ENCODE measurements at regions not wholly inside any gene's neighbourhood (a gene's known extent, or its start where the extent isn't known, plus 50 kb on each side); places are given as distances from the start of the nearest gene placed in this dataset.

DNA sequence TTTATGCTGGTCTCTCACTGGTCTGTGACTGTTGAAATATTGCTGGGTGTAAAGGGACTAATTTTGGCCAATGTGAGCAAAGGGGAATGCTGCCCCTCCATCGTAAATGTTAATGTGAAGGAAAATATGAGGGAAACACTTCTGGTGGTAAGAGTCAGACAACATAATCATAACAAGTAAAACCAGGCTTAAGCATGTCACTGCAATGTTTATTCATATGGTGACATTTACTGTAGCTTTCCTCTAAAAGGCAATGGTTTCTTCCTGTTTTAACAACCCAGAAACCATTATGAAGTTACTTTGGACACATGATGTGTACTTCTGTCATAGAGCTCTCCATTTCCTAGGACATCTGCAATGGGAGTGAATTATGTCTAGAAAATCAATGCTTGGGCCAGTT lies 358.0 kb downstream of the LMO4 start:
- DNase-seq (ENCODE audit: low read depth): no peak
- no peak overlapping the region for H3K4me3 ChIP-seq (ENCODE audit: low read depth, low read length)

DNA sequence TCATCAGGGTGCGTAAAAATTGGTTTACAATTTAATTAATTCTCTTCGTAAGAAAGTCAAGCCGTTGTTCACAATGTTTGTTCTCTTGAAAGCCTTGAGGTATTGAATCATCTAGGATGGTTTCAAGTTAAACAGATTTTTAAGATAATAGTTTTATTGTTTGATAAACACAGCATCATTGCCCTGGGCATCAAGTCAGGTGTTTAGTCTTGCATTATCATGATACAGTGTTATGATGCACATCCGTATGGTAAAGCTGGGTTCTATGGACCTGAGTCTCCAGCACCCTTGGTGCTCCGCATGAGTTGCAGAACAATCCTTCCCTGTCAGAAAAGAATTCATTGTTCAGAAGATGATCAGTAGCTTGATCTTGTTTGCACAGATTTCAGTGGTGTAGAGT lies 359.5 kb downstream of the LMO4 start:
- DNase-seq (ENCODE audit: low read depth): no peak
- H3K4me3 ChIP-seq (ENCODE audit: low read depth, low read length): no peak overlapping the region
- TF ChIP-seq, protein P1, sequence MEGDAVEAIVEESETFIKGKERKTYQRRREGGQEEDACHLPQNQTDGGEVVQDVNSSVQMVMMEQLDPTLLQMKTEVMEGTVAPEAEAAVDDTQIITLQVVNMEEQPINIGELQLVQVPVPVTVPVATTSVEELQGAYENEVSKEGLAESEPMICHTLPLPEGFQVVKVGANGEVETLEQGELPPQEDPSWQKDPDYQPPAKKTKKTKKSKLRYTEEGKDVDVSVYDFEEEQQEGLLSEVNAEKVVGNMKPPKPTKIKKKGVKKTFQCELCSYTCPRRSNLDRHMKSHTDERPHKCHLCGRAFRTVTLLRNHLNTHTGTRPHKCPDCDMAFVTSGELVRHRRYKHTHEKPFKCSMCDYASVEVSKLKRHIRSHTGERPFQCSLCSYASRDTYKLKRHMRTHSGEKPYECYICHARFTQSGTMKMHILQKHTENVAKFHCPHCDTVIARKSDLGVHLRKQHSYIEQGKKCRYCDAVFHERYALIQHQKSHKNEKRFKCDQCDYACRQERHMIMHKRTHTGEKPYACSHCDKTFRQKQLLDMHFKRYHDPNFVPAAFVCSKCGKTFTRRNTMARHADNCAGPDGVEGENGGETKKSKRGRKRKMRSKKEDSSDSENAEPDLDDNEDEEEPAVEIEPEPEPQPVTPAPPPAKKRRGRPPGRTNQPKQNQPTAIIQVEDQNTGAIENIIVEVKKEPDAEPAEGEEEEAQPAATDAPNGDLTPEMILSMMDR (conservative IDR thresholded peaks at IDR 0.05; ENCODE audit: low read depth, low read length): no peak

More for the DNA sequence above, 358.0 kb downstream of the LMO4 start:
- TF ChIP-seq, protein P1 (conservative IDR thresholded peaks at IDR 0.05; ENCODE audit: low read depth, low read length): no peak

DNA sequence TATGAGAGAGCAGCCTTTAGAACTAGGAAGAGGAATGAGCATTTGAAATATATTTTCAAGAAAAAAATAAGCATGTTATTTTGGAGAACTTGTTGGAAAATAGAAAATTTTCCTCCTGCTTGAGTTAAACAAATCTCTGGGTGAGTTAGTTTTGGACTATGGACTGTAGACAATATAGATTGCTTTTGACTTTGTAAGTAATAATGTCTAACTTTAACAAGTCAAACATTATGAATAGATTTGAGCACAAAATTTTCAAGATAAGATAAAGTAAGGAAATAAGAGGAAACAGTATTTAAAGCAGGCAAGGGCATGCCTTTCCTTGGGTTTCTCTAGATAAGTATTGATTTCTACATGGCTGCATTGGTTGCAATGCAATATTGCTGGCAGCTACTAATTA lies 360.8 kb downstream of the LMO4 start:
- TF ChIP-seq, protein P1 (conservative IDR thresholded peaks at IDR 0.05; ENCODE audit: low read depth, low read length): no peak
- H3K4me3 ChIP-seq (ENCODE audit: low read depth, low read length): no peak overlapping the region
- DNase-seq (ENCODE audit: low read depth): no peak

DNA sequence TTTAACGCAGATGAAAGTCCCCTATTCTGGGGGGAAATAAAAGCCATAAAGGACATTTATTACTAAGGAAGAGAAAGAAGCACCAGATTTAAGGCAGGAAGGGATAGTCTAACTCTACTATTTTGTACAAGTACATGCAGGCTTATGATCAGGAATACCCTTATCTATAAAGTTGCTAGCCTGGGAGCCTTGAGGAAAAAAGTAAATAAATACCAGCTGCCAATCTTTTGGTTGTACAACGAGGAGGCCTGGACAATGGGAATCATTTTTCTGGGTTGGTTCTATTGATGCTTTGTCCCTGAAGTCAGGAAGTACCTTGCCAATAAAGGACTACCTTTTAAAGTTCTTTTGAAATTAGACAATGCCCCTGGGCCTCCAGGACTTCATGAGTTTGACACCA lies 367.8 kb downstream of the LMO4 start:
- DNase-seq (ENCODE audit: low read depth): no peak
- no peak overlapping the region for H3K4me3 ChIP-seq (ENCODE audit: low read depth, low read length)
- TF ChIP-seq, protein P1 (conservative IDR thresholded peaks at IDR 0.05; ENCODE audit: low read depth, low read length): no peak

DNA sequence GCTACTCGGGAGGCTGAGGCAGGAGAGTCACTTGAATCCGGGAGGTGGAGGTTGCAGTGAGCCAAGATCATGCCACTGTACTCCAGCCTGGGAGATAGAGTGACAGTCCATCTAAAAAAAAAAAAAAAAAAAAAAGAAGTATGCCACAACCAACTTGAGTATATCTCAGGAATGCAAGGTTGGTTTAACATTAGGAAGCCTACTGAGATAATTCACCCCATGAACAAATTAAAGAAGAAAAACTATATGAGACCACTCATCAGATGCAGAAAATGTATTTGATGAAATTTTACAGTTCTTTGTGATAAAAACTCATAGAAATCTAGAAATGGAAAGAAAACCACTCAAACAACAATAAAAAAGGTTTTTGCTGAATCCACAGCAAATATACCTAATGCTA lies 373.8 kb downstream of the LMO4 start:
- no peak for DNase-seq (ENCODE audit: low read depth)
- TF ChIP-seq, protein P1 (conservative IDR thresholded peaks at IDR 0.05; ENCODE audit: low read depth, low read length): no peak

DNA sequence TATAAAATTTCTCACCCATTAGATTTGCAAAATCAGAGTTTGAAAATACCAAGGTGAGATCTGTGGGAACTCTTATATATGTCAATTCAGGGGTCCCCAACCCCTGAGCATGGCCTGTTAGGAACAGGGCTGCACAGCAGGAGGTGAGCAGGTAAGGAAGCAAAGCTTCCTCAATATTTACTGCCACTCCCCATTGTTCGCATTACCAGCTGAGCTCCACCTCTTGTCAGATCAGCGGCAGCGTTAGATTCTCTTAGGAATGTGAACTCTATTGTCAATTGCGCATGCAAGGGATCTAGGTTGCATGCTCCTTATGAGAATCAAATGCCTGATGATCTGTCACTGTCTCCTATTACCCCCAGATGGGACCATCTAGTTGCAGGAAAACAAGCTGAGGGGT lies 376.6 kb downstream of the LMO4 start:
- DNase-seq (ENCODE audit: low read depth): no peak
- no peak overlapping the region for H3K4me3 ChIP-seq (ENCODE audit: low read depth, low read length)
- TF ChIP-seq, protein P1 (conservative IDR thresholded peaks at IDR 0.05; ENCODE audit: low read depth, low read length): no peak

More for the DNA sequence above, 373.8 kb downstream of the LMO4 start:
- no peak overlapping the region for H3K4me3 ChIP-seq (ENCODE audit: low read depth, low read length)

DNA sequence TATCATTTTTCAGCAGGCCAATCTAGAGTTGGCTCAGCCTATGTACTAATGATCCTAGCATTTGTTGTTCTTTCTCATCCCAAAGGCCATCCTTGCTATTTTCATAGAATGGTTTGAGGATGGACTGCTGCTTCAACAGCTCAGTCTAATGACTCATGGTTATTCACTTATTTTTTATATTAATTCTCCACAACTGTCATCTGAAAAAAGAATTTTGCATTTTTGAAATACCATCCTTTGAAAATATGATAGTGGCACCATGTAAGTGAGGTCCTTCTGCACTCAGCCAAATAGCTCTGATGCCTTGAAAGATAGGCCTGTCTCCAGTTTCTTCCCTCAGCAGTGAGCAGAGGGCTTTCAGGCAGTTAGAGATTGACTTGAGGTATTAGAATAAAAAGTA lies 377.5 kb downstream of the LMO4 start:
- no peak overlapping the region for H3K4me3 ChIP-seq (ENCODE audit: low read depth, low read length)
- TF ChIP-seq, protein P1 (conservative IDR thresholded peaks at IDR 0.05; ENCODE audit: low read depth, low read length): no peak
- DNase-seq (ENCODE audit: low read depth): no peak
